ENCODE measurements at regions not wholly inside any gene's neighbourhood (a gene's known extent, or its start where the extent isn't known, plus 50 kb on each side); places are given as distances from the start of the nearest gene placed in this dataset.

DNA sequence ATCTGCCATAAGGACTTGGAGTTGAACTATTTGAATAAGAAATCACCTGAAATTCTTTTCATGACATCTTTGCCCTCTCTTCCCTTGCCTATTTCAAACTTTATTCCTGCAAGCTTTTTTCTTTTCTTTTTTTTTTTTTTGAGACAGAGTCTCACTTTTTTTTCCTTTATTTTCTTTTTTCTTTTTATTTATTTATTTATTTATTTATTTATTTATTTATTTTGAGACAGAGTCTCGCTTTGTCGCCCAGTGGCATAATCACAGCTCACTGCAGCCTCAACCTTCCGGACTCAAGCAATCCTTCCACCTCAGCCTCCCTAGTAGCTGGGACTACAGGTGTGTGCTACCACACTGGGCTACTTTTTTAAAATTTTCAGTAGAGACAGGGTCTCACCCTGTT lies 369.3 kb upstream of the ATP11B start:
- TF ChIP-seq EZH2 (IDR thresholded peaks at IDR 0.05; ENCODE audit: low read depth) = no peak
- no peak for TF ChIP-seq CTCF (conservative IDR thresholded peaks at IDR 0.05)

All from PC-9 (cell line).